ENCODE measurements at regions not wholly inside any gene's neighbourhood (a gene's known extent, or its start where the extent isn't known, plus 50 kb on each side); places are given as distances from the start of the nearest gene placed in this dataset.

GRCh38 chr17:36863676-36864612 is 73.3 kb upstream of the LHX1 start:
- FAIRE-seq (no peak), DNase-seq (ENCODE audit: low spot score) (no peak)

- no peak for FAIRE-seq
- no peak for DNase-seq (ENCODE audit: low spot score)
Measured at GRCh38 chr17:36864827-36865430, 72.3 kb upstream of the LHX1 start.

DNA sequence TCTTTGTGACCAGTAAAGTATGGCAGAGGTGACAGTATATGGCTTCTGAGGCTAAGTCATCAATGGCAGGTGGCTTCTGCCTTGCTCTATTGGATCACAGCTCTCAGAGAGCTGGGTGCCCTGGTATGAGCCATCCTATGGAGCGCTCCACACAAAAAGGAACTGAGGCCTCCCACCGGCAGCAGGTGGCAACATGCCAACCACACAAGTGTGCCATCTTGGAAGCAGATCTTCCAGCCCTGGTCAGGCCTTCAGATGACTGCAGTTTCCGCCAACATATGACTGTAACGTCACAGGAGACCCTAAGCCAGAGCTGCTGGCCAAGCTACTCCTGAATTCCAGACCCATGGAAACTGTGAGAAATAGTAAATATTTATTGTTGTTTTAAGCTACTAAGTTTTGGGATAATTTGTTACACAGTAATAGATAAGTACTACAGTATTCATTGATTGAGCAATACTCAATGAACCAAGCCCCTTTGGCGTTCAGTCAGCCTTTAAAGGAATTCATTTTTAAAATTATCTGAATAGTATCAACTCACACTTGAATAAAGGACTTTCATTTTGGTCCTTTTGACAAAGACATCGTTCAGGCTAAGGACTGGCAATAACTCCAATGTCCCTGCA is 69.4 kb upstream of the LHX1 start:
- no peak for FAIRE-seq

GRCh38 chr17:36868777-36869176 is 68.5 kb upstream of the LHX1 start:
- FAIRE-seq (no peak), DNase-seq (ENCODE audit: low spot score) (no peak)

More for the DNA sequence above, 69.4 kb upstream of the LHX1 start:
- DNase-seq (ENCODE audit: low spot score) = no peak

DNA sequence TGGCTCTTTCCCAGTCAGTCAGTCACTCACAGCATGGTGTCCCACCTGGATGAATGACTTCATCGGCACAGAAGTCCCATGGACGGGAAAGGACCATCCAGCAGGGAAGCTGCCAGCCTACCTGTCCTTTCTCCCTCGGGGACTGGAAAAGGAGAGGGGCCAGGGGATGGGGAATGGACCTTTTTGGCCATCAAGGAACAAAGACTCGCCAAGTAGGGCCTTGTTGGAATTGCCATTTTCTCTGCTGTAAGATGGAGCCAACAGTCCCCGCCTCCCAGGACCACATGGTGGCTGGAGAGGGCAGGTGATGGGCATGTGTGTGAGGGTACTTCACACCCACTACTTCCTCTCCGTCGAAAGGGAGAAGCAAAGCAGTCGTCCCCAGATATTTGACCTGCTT is 67.8 kb upstream of the LHX1 start:
- no peak for DNase-seq (ENCODE audit: low spot score)
- FAIRE-seq = no peak

GRCh38 chr17:36869856-36870719 is 67.2 kb upstream of the LHX1 start:
- DNase-seq (ENCODE audit: low spot score) (no peak), FAIRE-seq (no peak)

DNA sequence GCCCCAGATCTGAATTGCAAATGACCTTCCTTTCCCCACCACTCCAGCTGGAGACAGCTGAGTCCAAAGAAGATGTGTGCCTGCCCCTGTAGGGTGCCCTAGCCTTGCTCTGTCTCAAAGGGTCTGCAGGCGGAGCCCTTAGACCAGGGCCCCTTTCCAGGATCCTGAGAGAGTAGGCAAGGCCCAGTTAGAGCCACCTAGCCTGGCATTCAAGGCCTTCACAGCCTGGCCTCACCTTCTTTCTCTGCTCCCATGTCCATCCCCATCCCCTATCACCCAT is 66.6 kb upstream of the LHX1 start:
- FAIRE-seq = no peak
- DNase-seq (ENCODE audit: low spot score) = no peak

GRCh38 chr17:36875698-36876293 is 61.5 kb upstream of the LHX1 start:
- DNase-seq (ENCODE audit: low spot score) (no peak), FAIRE-seq (no peak)

DNA sequence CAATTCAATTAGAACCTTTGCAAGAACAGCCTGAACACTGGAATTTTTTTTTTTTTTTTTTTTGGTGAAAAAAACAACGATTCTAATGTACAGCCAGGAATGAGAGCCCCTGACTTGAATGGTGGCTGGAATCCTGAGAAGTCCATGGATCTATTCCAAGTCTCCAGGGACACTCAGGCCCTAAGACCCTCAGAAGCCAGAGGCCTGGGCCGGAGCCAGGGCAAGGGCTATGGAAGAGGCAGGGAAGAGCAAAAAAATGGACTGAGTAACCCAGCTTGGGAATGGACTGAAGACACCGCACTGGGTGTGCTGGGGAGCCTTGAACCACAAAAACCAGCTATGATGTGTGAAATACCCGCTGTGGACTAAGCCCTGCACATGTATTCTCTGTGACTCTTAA is 60.3 kb upstream of the LHX1 start:
- no peak for FAIRE-seq

DNA sequence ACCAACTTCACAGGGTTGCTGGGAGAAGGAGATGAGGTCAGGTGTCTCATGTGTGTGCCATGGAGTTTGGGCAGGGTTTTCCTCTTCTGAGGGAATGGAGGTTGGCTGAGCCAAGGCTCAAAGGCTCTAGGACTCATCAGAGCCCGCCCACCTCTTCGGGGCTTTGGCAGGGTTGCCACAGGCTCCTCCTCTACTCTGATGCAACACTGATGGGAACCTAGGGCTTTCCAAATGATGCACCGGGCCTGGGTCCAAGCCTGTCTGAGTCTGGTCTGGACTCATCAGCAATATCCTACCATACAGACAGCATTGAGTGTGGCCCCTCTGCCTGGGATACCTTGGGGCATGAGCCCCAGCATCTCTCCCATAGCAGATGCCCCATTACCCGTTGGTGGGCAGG is 59.5 kb upstream of the LHX1 start:
- DNase-seq (ENCODE audit: low spot score) = no peak
- no peak for FAIRE-seq

More for the DNA sequence above, 60.3 kb upstream of the LHX1 start:
- no peak for DNase-seq (ENCODE audit: low spot score)

DNA sequence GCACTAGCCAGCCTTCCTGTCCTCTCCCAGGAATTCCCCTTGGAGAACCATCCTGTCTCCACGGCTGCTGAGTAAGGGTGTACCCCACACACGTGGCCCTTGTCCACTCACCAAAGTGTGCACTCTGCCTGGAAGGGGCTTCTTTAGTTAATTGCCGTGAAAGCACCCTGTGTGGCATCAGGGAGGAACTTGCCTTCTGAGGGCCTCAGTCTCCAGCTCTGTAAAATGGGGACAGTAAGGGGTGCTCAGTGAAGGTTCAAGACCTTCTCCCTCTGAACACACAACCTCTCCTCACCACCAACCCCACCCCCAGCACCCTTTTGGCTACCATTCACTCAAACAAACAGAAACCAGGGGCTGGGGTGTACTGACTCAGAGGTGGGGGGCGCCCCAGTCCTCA is 59.1 kb upstream of the LHX1 start:
- no peak for FAIRE-seq

GRCh38 chr17:36879027-36879426 is 58.2 kb upstream of the LHX1 start:
- DNase-seq (ENCODE audit: low spot score) (no peak), FAIRE-seq (no peak)

More for the DNA sequence above, 59.1 kb upstream of the LHX1 start:
- no peak for DNase-seq (ENCODE audit: low spot score)

DNA sequence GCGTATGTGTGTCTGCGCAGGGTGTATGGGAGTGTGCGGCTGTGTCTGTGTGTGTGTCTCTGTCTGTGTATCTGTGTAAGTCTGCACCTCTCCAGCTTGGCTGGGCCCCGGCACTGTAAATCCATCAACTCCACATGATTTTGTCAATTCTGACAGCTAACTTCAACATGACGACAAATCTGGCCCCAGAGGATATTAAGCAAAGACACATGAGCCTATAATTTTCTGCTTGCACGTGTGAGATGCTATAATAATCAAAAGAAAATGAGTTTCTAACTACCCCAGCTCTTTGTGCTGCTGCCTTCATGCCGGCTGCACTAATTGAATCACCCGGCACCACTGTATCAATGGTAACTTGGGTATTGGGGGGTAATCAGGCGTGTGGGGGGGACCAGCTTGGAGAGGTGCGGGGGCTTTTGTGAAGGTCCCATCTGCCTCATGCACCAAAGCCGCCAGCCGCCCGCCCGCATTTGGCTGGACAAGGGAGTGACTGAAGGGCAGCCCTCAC is 57.6 kb upstream of the LHX1 start:
- no peak for DNase-seq (ENCODE audit: low spot score)
- no peak for FAIRE-seq

GRCh38 chr17:36880268-36880905 is 56.9 kb upstream of the LHX1 start:
- DNase-seq (ENCODE audit: low spot score) (no peak), FAIRE-seq (no peak)

- FAIRE-seq = no peak
- no peak for DNase-seq (ENCODE audit: low spot score)
Measured at GRCh38 chr17:36881323-36881722, 56.0 kb upstream of the LHX1 start.

GRCh38 chr17:36884495-36885152 is 52.7 kb upstream of the LHX1 start:
- DNase-seq (ENCODE audit: low spot score) (no peak), FAIRE-seq (no peak)

DNA sequence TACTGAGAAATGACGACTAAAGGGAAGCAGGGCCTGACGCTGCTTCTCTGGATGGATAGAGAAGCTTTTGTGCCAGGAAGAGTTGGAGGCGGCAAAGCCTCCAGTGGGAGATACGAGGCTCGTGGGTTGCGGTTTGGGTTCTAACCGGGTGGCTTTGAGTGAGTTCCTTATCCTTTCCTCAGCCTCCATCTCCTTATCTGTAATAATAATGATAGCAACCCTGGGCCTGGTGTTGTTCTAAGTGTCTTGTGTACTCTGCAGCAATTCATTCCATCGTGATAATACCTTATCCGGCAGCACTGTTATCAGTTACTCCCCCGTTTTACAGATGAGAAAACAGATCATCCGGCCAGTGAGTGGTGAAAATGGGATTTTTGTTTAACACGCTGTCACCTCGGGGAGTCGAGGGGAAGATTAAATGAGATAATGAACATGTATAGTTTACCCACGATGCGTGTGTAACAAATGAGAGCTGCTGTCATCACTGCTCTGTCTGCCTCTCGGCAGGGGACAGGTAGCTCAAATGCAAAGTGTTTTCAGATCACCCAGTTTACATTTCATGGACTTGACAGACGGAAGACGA is 52.0 kb upstream of the LHX1 start:
- FAIRE-seq (no peak), DNase-seq (ENCODE audit: low spot score) (no peak)

- DNase-seq (ENCODE audit: low spot score) (no peak), FAIRE-seq (no peak)
Measured at GRCh38 chr17:36885771-36886377, 51.4 kb upstream of the LHX1 start.
